GM23338 (cell line): ENCODE measurements at regions not wholly inside any gene's neighbourhood (a gene's known extent, or its start where the extent isn't known, plus 50 kb on each side); places are given as distances from the start of the nearest gene placed in this dataset.

Source experiments
- ATAC-seq: fragments of 200-7000 bp; cut with Tn5 transposase; 3 replicates; pipeline ENCODE4 v1.9.1; 2020
- DNase-seq: peaks from one replicate; pipeline ENCODE4 v3.0.0-alpha.2; 2015; ENCODE audit warnings: low spot score
- H2AFZ ChIP-seq: fragments of 200-600 bp; sonication (generic); 2 replicates; pipeline ENCODE4 v1.8.0; 2016; ENCODE audit warnings: antibody characterized with exemption, mild to moderate bottlenecking, moderate library complexity
- H3F3A ChIP-seq: fragments of 200-600 bp; sonication (generic); replicated peaks from 2 replicates; pipeline ENCODE4 v1.8.0; 2017; ENCODE audit warnings: antibody characterized with exemption, mixed run types, low read depth
- H3K27ac ChIP-seq: fragments of 200-600 bp; sonication (generic); 2 replicates; pipeline ENCODE4 v1.6.1; 2016; ENCODE audit warnings: low read depth
- H3K27me3 ChIP-seq: fragments of 200-600 bp; sonication (generic); 2 replicates; pipeline ENCODE4 v1.8.0; 2016; ENCODE audit warnings: mild to moderate bottlenecking, mixed run types, moderate library complexity; ENCODE audit not compliant: insufficient read depth
- H3K36me3 ChIP-seq: fragments of 200-600 bp; sonication (generic); 2 replicates; pipeline ENCODE4 v1.8.0; 2016; ENCODE audit warnings: mild to moderate bottlenecking; ENCODE audit not compliant: insufficient read depth
- H3K4me1 ChIP-seq: fragments of 200-600 bp; sonication (generic); 2 replicates; pipeline ENCODE4 v1.8.0; 2016; ENCODE audit warnings: mild to moderate bottlenecking, moderate library complexity; ENCODE audit not compliant: insufficient read depth
- H3K4me2 ChIP-seq: fragments of 200-600 bp; sonication (generic); 2 replicates; pipeline ENCODE4 v1.7.1; 2017; ENCODE audit warnings: mixed run types
- H3K4me3 ChIP-seq: fragments of 200-600 bp; sonication (generic); 2 replicates; pipeline ENCODE4 v1.6.1; 2016; ENCODE audit warnings: mixed run types
- H3K79me2 ChIP-seq: fragments of 200-600 bp; sonication (generic); replicated peaks from 2 replicates; pipeline ENCODE4 v1.8.0; 2017; ENCODE audit warnings: mild to moderate bottlenecking; ENCODE audit not compliant: insufficient read depth
- H3K9me2 ChIP-seq: fragments of 200-600 bp; sonication (generic); 2 replicates; pipeline ENCODE4 v1.8.0; 2017; ENCODE audit not compliant: insufficient read depth
- H4K20me1 ChIP-seq: fragments of 200-600 bp; sonication (generic); replicated peaks from 2 replicates; pipeline ENCODE4 v1.8.0; 2017; ENCODE audit warnings: mild to moderate bottlenecking; ENCODE audit not compliant: insufficient read depth
- H3K27ac Mint-ChIP-seq: 2 replicates; pipeline ENCODE4 v1.8.0; 2020; ENCODE audit warnings: inconsistent platforms, mild to moderate bottlenecking, moderate library complexity, mixed read lengths
- H3K27me3 Mint-ChIP-seq: 3 replicates; pipeline ENCODE4 v1.8.0; 2022; ENCODE audit warnings: low read depth, mild to moderate bottlenecking, moderate library complexity, mixed read lengths, inconsistent platforms; ENCODE audit not compliant: insufficient read depth, poor library complexity
- H3K36me3 Mint-ChIP-seq: 3 replicates; pipeline ENCODE4 v1.8.0; 2021; ENCODE audit warnings: low read depth, mild to moderate bottlenecking, inconsistent platforms, moderate library complexity, mixed read lengths
- H3K4me1 Mint-ChIP-seq: 3 replicates; pipeline ENCODE4 v1.8.0; 2020; ENCODE audit warnings: mild to moderate bottlenecking, inconsistent platforms, mixed read lengths
- H3K4me3 Mint-ChIP-seq: 3 replicates; pipeline ENCODE4 v1.8.0; 2021; ENCODE audit warnings: moderate library complexity, mild to moderate bottlenecking, inconsistent platforms, mixed read lengths
- H3K9me3 Mint-ChIP-seq: 3 replicates; pipeline ENCODE4 v1.8.0; 2020; ENCODE audit warnings: moderate library complexity, mild to moderate bottlenecking, inconsistent platforms, mixed read lengths
- CREB1 ChIP-seq: fragments of 250-450 bp; sonication (Bioruptor Pico); IDR thresholded peaks from 2 replicates; pipeline ENCODE4 v1.5.0; 2020; ENCODE audit warnings: low read depth, mild to moderate bottlenecking, moderate library complexity
- EZH2 ChIP-seq: fragments of 200-600 bp; sonication (generic); IDR thresholded peaks from one replicate; pipeline ENCODE4 v1.8.0; 2017; ENCODE audit warnings: antibody characterized with exemption, mild to moderate bottlenecking, low read depth; ENCODE audit not compliant: unreplicated experiment
- EZH2phosphoT487 ChIP-seq: fragments of 200-600 bp; sonication (generic); IDR thresholded peaks from one replicate; pipeline ENCODE4 v1.8.1; 2018; ENCODE audit warnings: antibody characterized with exemption; ENCODE audit not compliant: unreplicated experiment
- JUNB ChIP-seq: IDR thresholded peaks from one replicate; pipeline ENCODE4 v1.6.1; 2016; ENCODE audit warnings: antibody characterized with exemption; ENCODE audit not compliant: unreplicated experiment
- NANOG ChIP-seq: IDR thresholded peaks from 2 replicates; pipeline ENCODE4 v1.6.1; 2016; ENCODE audit warnings: antibody characterized with exemption, borderline replicate concordance
- POLR2AphosphoS5 ChIP-seq: IDR thresholded peaks from 2 replicates; pipeline ENCODE4 v1.6.1; 2016; ENCODE audit warnings: antibody characterized with exemption, low read depth
- STAT1 ChIP-seq: IDR thresholded peaks from one replicate; pipeline ENCODE4 v1.6.1; 2016; ENCODE audit warnings: antibody characterized with exemption; ENCODE audit not compliant: unreplicated experiment
- ZNF114 ChIP-seq: fragments of 250-450 bp; sonication (Bioruptor Pico); IDR thresholded peaks from 2 replicates; pipeline ENCODE4 v1.5.0; 2020; ENCODE audit warnings: mild to moderate bottlenecking, moderate library complexity
- ZNF331 ChIP-seq: fragments of 250-450 bp; sonication (Bioruptor Pico); IDR thresholded peaks from 2 replicates; pipeline ENCODE4 v1.5.0; 2020; ENCODE audit warnings: low read depth, mild to moderate bottlenecking, moderate library complexity
- TF ChIP-seq, protein P1 (sequence below): fragments of 250-450 bp; sonication (Bioruptor Pico); IDR thresholded peaks from 2 replicates; pipeline ENCODE4 v1.5.0; 2020; ENCODE audit warnings: mild to moderate bottlenecking, moderate library complexity
- TF ChIP-seq, protein P2 (sequence below): IDR thresholded peaks from one replicate; pipeline ENCODE4 v1.6.1; 2018; ENCODE audit warnings: antibody characterized with exemption; ENCODE audit not compliant: unreplicated experiment
- TF ChIP-seq, protein P3 (sequence below), 2 experiments: fragments of 200-600 bp in 1 of 2; sonication (generic) in 1 of 2; conservative IDR thresholded peaks; 2 replicates each; pipeline versions ENCODE4 v1.5.1 to v1.6.1; 2016 to 2017; ENCODE audit warnings: antibody characterized with exemption in 2 of 2, low read depth in 2 of 2, mild to moderate bottlenecking in 2 of 2, moderate library complexity in 1 of 2
- TF ChIP-seq, protein P4 (sequence below): IDR thresholded peaks from 2 replicates; pipeline ENCODE4 v1.6.1; 2016; ENCODE audit warnings: antibody characterized with exemption

DNA sequence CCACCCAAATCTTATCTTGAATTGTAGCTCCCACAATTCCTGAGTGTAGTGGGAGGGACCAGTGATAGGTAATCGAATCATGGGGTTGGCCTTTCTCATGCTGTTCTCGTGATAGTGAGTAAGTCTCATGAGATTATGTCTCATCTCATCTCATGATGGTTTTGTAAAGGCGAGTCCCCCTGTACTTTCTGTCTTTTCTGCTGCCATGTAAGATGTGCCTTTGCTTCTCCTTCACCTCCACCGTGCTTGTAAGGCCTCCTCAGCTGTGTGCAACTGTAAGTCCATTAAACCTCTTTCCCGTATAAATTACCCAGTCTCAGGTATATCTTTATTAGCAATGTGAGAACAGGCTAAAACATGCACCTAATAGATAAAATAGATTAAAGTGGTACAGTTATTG, 756.4 kb upstream of the SLITRK5 start:
- Mint-ChIP-seq H3K9me3 (peaks cover 8% of the 10 kb centered on the region; the same call in 2 of the 3 replicates), H3K27me3 (peaks cover 10% of the 10 kb centered on the region), H3K27ac (no peak overlapping the region)

More for the DNA sequence above, 756.4 kb upstream of the SLITRK5 start:
- no peak overlapping the region for H3K4me3 ChIP-seq
- 0 out of 2 replicates have a peak, but pooled peaks cover 7% of the 10 kb centered on the region for H4K20me1 ChIP-seq
- 0 out of 2 replicates have a peak, but pooled peaks cover 4% of the 10 kb centered on the region for H3K9me2 ChIP-seq
- no peak overlapping the region for H3K4me3 Mint-ChIP-seq
- no peaks in the 10 kb centered on the region for H3K36me3 Mint-ChIP-seq
- H3K27me3 ChIP-seq = peaks cover 4% of the 10 kb centered on the region; the same call in 1 of the 2 replicates
- H3K4me1 ChIP-seq = peaks cover 4% of the 10 kb centered on the region; the same call in 1 of the 2 replicates
- H3K36me3 ChIP-seq = no peaks in the 10 kb centered on the region
- H3F3A ChIP-seq = no peaks in the 10 kb centered on the region
- TF ChIP-seq, protein P1, sequence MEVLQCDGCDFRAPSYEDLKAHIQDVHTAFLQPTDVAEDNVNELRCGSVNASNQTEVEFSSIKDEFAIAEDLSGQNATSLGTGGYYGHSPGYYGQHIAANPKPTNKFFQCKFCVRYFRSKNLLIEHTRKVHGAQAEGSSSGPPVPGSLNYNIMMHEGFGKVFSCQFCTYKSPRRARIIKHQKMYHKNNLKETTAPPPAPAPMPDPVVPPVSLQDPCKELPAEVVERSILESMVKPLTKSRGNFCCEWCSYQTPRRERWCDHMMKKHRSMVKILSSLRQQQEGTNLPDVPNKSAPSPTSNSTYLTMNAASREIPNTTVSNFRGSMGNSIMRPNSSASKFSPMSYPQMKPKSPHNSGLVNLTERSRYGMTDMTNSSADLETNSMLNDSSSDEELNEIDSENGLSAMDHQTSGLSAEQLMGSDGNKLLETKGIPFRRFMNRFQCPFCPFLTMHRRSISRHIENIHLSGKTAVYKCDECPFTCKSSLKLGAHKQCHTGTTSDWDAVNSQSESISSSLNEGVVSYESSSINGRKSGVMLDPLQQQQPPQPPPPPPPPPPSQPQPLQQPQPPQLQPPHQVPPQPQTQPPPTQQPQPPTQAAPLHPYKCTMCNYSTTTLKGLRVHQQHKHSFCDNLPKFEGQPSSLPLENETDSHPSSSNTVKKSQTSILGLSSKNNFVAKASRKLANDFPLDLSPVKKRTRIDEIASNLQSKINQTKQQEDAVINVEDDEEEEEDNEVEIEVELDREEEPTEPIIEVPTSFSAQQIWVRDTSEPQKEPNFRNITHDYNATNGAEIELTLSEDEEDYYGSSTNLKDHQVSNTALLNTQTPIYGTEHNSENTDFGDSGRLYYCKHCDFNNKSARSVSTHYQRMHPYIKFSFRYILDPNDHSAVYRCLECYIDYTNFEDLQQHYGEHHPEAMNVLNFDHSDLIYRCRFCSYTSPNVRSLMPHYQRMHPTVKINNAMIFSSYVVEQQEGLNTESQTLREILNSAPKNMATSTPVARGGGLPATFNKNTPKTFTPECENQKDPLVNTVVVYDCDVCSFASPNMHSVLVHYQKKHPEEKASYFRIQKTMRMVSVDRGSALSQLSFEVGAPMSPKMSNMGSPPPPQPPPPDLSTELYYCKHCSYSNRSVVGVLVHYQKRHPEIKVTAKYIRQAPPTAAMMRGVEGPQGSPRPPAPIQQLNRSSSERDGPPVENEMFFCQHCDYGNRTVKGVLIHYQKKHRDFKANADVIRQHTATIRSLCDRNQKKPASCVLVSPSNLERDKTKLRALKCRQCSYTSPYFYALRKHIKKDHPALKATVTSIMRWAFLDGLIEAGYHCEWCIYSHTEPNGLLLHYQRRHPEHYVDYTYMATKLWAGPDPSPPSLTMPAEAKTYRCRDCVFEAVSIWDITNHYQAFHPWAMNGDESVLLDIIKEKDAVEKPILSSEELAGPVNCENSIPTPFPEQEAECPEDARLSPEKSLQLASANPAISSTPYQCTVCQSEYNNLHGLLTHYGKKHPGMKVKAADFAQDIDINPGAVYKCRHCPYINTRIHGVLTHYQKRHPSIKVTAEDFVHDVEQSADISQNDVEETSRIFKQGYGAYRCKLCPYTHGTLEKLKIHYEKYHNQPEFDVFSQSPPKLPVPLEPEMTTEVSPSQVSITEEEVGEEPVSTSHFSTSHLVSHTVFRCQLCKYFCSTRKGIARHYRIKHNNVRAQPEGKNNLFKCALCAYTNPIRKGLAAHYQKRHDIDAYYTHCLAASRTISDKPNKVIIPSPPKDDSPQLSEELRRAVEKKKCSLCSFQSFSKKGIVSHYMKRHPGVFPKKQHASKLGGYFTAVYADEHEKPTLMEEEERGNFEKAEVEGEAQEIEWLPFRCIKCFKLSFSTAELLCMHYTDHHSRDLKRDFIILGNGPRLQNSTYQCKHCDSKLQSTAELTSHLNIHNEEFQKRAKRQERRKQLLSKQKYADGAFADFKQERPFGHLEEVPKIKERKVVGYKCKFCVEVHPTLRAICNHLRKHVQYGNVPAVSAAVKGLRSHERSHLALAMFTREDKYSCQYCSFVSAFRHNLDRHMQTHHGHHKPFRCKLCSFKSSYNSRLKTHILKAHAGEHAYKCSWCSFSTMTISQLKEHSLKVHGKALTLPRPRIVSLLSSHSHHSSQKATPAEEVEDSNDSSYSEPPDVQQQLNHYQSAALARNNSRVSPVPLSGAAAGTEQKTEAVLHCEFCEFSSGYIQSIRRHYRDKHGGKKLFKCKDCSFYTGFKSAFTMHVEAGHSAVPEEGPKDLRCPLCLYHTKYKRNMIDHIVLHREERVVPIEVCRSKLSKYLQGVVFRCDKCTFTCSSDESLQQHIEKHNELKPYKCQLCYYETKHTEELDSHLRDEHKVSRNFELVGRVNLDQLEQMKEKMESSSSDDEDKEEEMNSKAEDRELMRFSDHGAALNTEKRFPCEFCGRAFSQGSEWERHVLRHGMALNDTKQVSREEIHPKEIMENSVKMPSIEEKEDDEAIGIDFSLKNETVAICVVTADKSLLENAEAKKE (CRISPR knock-in tag) = no peak
- TF ChIP-seq EZH2phosphoT487 (no peak), NANOG (no peak), JUNB (no peak), STAT1 (no peak), POLR2AphosphoS5 (no peak), ZNF331 (CRISPR knock-in tag) (no peak), ZNF114 (CRISPR knock-in tag) (no peak), EZH2 (no peak), CREB1 (CRISPR knock-in tag) (no peak)
- TF ChIP-seq, protein P2, sequence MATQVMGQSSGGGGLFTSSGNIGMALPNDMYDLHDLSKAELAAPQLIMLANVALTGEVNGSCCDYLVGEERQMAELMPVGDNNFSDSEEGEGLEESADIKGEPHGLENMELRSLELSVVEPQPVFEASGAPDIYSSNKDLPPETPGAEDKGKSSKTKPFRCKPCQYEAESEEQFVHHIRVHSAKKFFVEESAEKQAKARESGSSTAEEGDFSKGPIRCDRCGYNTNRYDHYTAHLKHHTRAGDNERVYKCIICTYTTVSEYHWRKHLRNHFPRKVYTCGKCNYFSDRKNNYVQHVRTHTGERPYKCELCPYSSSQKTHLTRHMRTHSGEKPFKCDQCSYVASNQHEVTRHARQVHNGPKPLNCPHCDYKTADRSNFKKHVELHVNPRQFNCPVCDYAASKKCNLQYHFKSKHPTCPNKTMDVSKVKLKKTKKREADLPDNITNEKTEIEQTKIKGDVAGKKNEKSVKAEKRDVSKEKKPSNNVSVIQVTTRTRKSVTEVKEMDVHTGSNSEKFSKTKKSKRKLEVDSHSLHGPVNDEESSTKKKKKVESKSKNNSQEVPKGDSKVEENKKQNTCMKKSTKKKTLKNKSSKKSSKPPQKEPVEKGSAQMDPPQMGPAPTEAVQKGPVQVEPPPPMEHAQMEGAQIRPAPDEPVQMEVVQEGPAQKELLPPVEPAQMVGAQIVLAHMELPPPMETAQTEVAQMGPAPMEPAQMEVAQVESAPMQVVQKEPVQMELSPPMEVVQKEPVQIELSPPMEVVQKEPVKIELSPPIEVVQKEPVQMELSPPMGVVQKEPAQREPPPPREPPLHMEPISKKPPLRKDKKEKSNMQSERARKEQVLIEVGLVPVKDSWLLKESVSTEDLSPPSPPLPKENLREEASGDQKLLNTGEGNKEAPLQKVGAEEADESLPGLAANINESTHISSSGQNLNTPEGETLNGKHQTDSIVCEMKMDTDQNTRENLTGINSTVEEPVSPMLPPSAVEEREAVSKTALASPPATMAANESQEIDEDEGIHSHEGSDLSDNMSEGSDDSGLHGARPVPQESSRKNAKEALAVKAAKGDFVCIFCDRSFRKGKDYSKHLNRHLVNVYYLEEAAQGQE = no peak
- TF ChIP-seq, protein P3, sequence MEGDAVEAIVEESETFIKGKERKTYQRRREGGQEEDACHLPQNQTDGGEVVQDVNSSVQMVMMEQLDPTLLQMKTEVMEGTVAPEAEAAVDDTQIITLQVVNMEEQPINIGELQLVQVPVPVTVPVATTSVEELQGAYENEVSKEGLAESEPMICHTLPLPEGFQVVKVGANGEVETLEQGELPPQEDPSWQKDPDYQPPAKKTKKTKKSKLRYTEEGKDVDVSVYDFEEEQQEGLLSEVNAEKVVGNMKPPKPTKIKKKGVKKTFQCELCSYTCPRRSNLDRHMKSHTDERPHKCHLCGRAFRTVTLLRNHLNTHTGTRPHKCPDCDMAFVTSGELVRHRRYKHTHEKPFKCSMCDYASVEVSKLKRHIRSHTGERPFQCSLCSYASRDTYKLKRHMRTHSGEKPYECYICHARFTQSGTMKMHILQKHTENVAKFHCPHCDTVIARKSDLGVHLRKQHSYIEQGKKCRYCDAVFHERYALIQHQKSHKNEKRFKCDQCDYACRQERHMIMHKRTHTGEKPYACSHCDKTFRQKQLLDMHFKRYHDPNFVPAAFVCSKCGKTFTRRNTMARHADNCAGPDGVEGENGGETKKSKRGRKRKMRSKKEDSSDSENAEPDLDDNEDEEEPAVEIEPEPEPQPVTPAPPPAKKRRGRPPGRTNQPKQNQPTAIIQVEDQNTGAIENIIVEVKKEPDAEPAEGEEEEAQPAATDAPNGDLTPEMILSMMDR (conservative IDR thresholded peaks at IDR 0.05; ENCODE audit: low read depth in 2 of 2) = no peak
- TF ChIP-seq, protein P4, sequence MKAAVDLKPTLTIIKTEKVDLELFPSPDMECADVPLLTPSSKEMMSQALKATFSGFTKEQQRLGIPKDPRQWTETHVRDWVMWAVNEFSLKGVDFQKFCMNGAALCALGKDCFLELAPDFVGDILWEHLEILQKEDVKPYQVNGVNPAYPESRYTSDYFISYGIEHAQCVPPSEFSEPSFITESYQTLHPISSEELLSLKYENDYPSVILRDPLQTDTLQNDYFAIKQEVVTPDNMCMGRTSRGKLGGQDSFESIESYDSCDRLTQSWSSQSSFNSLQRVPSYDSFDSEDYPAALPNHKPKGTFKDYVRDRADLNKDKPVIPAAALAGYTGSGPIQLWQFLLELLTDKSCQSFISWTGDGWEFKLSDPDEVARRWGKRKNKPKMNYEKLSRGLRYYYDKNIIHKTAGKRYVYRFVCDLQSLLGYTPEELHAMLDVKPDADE = no peak
- DNase-seq (no peak), ATAC-seq (no peak)
- H2AFZ ChIP-seq = no peak overlapping the region
- peaks cover 10% of the 10 kb centered on the region for H3K4me1 Mint-ChIP-seq
- no peak overlapping the region for H3K27ac ChIP-seq
- H3K79me2 ChIP-seq = no peaks in the 10 kb centered on the region
- H3K4me2 ChIP-seq = no peak overlapping the region
